NB4 (cell line): ENCODE measurements at regions not wholly inside any gene's neighbourhood (a gene's known extent, or its start where the extent isn't known, plus 50 kb on each side); places are given as distances from the start of the nearest gene placed in this dataset.

Experiments used
- MYC ChIP-seq: IDR thresholded peaks from 2 replicates; pipeline ENCODE4 v1.6.1; 2011; ENCODE audit warnings: low read depth, low read length
- POLR2A ChIP-seq: IDR thresholded peaks from 2 replicates; pipeline ENCODE4 v1.6.1; 2011; ENCODE audit warnings: mild to moderate bottlenecking; ENCODE audit not compliant: insufficient read length; ENCODE audit errors: extremely low read depth
- TF ChIP-seq, protein P1 (sequence below): IDR thresholded peaks from one replicate; pipeline ENCODE4 v1.5.1; 2012; ENCODE audit warnings: low read depth, low read length

DNA sequence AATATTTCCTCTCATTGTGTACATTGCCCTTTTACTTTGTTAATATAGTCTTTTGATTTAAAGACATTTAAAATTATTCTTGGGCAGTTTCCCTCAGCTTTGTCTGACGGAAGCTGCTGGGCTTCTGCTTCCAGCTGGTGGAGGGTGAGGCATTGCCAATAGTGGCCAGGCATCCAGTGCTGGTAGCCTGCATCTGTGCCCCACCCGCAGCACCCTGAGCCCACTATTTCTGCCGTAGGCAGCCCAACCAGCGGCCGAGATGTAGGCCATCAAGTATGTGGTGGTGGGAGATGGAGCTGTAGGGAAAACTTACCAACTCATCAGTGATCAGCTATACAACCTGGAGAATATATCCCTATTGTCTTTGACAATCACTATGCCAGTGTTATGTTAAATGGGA lies 226.0 kb upstream of the SYNCRIP start:
- TF ChIP-seq, protein P1, sequence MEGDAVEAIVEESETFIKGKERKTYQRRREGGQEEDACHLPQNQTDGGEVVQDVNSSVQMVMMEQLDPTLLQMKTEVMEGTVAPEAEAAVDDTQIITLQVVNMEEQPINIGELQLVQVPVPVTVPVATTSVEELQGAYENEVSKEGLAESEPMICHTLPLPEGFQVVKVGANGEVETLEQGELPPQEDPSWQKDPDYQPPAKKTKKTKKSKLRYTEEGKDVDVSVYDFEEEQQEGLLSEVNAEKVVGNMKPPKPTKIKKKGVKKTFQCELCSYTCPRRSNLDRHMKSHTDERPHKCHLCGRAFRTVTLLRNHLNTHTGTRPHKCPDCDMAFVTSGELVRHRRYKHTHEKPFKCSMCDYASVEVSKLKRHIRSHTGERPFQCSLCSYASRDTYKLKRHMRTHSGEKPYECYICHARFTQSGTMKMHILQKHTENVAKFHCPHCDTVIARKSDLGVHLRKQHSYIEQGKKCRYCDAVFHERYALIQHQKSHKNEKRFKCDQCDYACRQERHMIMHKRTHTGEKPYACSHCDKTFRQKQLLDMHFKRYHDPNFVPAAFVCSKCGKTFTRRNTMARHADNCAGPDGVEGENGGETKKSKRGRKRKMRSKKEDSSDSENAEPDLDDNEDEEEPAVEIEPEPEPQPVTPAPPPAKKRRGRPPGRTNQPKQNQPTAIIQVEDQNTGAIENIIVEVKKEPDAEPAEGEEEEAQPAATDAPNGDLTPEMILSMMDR = no peak
- TF ChIP-seq POLR2A (no peak), MYC (no peak)
